ENCODE measurements at regions not wholly inside any gene's neighbourhood (a gene's known extent, or its start where the extent isn't known, plus 50 kb on each side); places are given as distances from the start of the nearest gene placed in this dataset.
A peak's percentile ranks its signal among the peaks of the same experiment; 100 is the strongest.
"Not testable (repeated sequence)": the region's sequence is repeated elsewhere in the genome, so short reads cannot be mapped to it uniquely, and the experiment has no call there.

GRCh38 chr9:21533597-21533996, 51.5 kb upstream of the IFNE start:
- Histone ChIP-seq H3K9me3 (ENCODE audit: low read depth) (no peaks in the 10 kb centered on the region), H3K4me1 (ENCODE audit: low read depth) (peaks cover 4% of the 10 kb centered on the region), H3K36me3 (no peaks in the 10 kb centered on the region), H3K4me3 (no peak overlapping the region), H3K27me3 (no peaks in the 10 kb centered on the region), H3K27ac (no peak overlapping the region)
- TF ChIP-seq, protein P1, sequence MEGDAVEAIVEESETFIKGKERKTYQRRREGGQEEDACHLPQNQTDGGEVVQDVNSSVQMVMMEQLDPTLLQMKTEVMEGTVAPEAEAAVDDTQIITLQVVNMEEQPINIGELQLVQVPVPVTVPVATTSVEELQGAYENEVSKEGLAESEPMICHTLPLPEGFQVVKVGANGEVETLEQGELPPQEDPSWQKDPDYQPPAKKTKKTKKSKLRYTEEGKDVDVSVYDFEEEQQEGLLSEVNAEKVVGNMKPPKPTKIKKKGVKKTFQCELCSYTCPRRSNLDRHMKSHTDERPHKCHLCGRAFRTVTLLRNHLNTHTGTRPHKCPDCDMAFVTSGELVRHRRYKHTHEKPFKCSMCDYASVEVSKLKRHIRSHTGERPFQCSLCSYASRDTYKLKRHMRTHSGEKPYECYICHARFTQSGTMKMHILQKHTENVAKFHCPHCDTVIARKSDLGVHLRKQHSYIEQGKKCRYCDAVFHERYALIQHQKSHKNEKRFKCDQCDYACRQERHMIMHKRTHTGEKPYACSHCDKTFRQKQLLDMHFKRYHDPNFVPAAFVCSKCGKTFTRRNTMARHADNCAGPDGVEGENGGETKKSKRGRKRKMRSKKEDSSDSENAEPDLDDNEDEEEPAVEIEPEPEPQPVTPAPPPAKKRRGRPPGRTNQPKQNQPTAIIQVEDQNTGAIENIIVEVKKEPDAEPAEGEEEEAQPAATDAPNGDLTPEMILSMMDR (IDR thresholded peaks at IDR 0.05; ENCODE audit: low read depth, low read length) = no peak
- no peak for DNase-seq (ENCODE audit: low read depth in 1 of 2, low spot score in 1 of 2)

- TF ChIP-seq, protein P1 (IDR thresholded peaks at IDR 0.05; ENCODE audit: low read depth, low read length) = no peak
- Histone ChIP-seq H3K27me3 (no peaks in the 10 kb centered on the region), H3K4me1 (ENCODE audit: low read depth) (peaks cover 4% of the 10 kb centered on the region), H3K9me3 (ENCODE audit: low read depth) (no peaks in the 10 kb centered on the region), H3K4me3 (no peak overlapping the region), H3K27ac (no peak overlapping the region), H3K36me3 (no peaks in the 10 kb centered on the region)
- no peak for DNase-seq (ENCODE audit: low read depth in 1 of 2, low spot score in 1 of 2)
These were observed 53.3 kb upstream of the IFNE start for GRCh38 chr9:21535396-21535795.

DNA sequence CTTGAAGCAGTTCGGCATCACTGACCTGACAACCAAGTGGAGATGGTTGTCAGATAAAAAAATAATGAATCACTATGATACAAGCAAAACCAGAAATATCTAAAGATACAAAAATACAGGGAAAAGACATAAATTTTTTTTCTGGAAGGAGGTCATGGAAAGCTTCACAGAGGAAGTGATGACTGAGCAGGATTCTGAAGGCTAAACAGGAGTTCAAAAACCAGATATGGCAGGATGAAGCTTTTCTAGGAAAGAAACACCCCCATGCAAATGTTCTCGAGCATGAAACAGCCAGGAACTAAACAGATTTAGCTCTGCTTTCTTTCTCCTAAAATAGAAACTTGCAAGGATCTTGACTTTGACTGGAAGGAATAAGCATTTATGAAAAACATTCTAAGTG, 60.7 kb upstream of the IFNE start:
- H3K27me3 ChIP-seq = no peaks in the 10 kb centered on the region
- H3K4me3 ChIP-seq = no peak overlapping the region
- peak in 1 of 2 donors; percentile 36 for DNase-seq (ENCODE audit: low read depth in 1 of 2, low spot score in 1 of 2)
- no peaks in the 10 kb centered on the region for H3K9me3 ChIP-seq (ENCODE audit: low read depth)
- no peak overlapping the region for H3K27ac ChIP-seq
- no peaks in the 10 kb centered on the region for H3K36me3 ChIP-seq
- TF ChIP-seq, protein P1 (IDR thresholded peaks at IDR 0.05; ENCODE audit: low read depth, low read length) = no peak
- H3K4me1 ChIP-seq (ENCODE audit: low read depth) = no peaks in the 10 kb centered on the region

DNA sequence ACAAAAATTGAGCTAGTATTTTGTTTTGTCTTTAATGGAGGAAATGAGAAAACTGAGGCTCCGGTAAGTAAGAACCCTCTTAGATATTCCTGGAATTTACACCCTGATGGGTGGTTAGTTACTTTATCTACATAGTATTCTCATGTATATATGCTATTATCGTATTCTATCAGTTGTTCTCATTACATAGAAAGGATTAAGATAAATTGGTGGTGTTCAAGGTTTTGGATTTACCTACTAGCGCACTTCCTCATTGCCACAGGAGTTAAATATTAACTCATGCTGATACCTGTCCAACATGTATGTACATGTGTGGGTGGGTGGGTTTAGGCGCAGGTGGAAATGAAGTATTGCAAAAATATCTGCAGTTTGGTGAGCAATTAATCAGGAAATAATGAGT, 61.1 kb upstream of the IFNE start:
- DNase-seq (ENCODE audit: low read depth in 1 of 2, low spot score in 1 of 2) = no peak
- Histone ChIP-seq H3K27me3 (no peaks in the 10 kb centered on the region), H3K27ac (no peak overlapping the region), H3K4me3 (no peak overlapping the region), H3K4me1 (ENCODE audit: low read depth) (no peaks in the 10 kb centered on the region), H3K36me3 (no peaks in the 10 kb centered on the region), H3K9me3 (ENCODE audit: low read depth) (no peaks in the 10 kb centered on the region)
- TF ChIP-seq, protein P1 (IDR thresholded peaks at IDR 0.05; ENCODE audit: low read depth, low read length) = no peak

GRCh38 chr9:21543816-21544215, 61.7 kb upstream of the IFNE start:
- not testable (repeated sequence) for H3K9me3 ChIP-seq (ENCODE audit: low read depth); H3K4me3 ChIP-seq; H3K27me3 ChIP-seq; H3K27ac ChIP-seq; H3K36me3 ChIP-seq; DNase-seq (ENCODE audit: low read depth in 1 of 2, low spot score in 1 of 2); H3K4me1 ChIP-seq (ENCODE audit: low read depth)

- Histone ChIP-seq H3K27ac (no peak overlapping the region), H3K4me3 (no peak overlapping the region), H3K4me1 (ENCODE audit: low read depth) (no peaks in the 10 kb centered on the region), H3K9me3 (ENCODE audit: low read depth) (no peaks in the 10 kb centered on the region), H3K36me3 (no peaks in the 10 kb centered on the region), H3K27me3 (no peaks in the 10 kb centered on the region)
- no peak for DNase-seq (ENCODE audit: low read depth in 1 of 2, low spot score in 1 of 2)
- TF ChIP-seq, protein P1 (IDR thresholded peaks at IDR 0.05; ENCODE audit: low read depth, low read length) = no peak
These were observed 64.8 kb upstream of the IFNE start for GRCh38 chr9:21546949-21547348.
